HEK293 (cell line): ENCODE measurements at regions not wholly inside any gene's neighbourhood (a gene's known extent, or its start where the extent isn't known, plus 50 kb on each side); places are given as distances from the start of the nearest gene placed in this dataset.

Source experiments
- CTCF ChIA-PET: fragments of 350-600 bp; formaldehyde crosslinking; extraction: SDS; loops from one replicate; lab custom pipeline; 2021; ENCODE audit warnings: antibody characterized with exemption; lab: Yijun Ruan, JAX
- POLR2A ChIA-PET: fragments of 300-600 bp; formaldehyde crosslinking; extraction: SDS; loops from one replicate; lab custom pipeline; 2020; ENCODE audit warnings: antibody characterized with exemption, inconsistent platforms; lab: Yijun Ruan, JAX
- H3K27ac ChIP-seq: fragments of 200-500 bp; sonication (Bioruptor generic); 2 replicates; pipeline ENCODE4 v1.5.1; 2014; ENCODE audit warnings: low read depth, low read length, control low read depth, inconsistent platforms; ENCODE audit errors: extremely low read depth
- H3K36me3 ChIP-seq, 2 experiments: fragments of 200-500 bp in 1 of 2; sonication (Bioruptor generic) in 1 of 2; 1 replicate in 1 of 2; 2 replicates in 1 of 2; pipeline ENCODE4 v1.5.1; 2014 to 2017; ENCODE audit warnings: inconsistent platforms in 2 of 2, low read length in 2 of 2; ENCODE audit not compliant: control insufficient read depth in 2 of 2, insufficient read depth in 1 of 2
- H3K4me1 ChIP-seq: fragments of 200-500 bp; sonication (Bioruptor generic); 2 replicates; pipeline ENCODE4 v1.5.1; 2014; ENCODE audit warnings: mild to moderate bottlenecking, low read length, inconsistent platforms; ENCODE audit not compliant: control insufficient read depth, insufficient read depth
- H3K4me3 ChIP-seq: 2 replicates; pipeline ENCODE4 v1.5.1; 2011; ENCODE audit warnings: low read depth, mild to moderate bottlenecking, control low read depth, low read length, moderate library complexity
- H3K9me3 ChIP-seq: fragments of 200-500 bp; sonication (Bioruptor generic); 2 replicates; pipeline ENCODE4 v1.5.1; 2014; ENCODE audit warnings: low read depth, low read length, inconsistent platforms; ENCODE audit not compliant: control insufficient read depth, insufficient read depth
- KLF10 ChIP-seq: fragments of 450-650 bp; IDR thresholded peaks from 2 replicates; pipeline ENCODE4 v1.5.1; 2018; ENCODE audit warnings: missing biosample characterization, mild to moderate bottlenecking, missing genetic modification characterization
- RBAK ChIP-seq: fragments of 450-650 bp; formaldehyde crosslinking; IDR thresholded peaks from 2 replicates; pipeline ENCODE4 v1.5.1; 2016; ENCODE audit warnings: missing biosample characterization, missing genetic modification characterization
- TCF7L2 ChIP-seq: IDR thresholded peaks from 2 replicates; pipeline ENCODE4 v1.6.1; 2011; ENCODE audit warnings: low read depth, mild to moderate bottlenecking, inconsistent platforms, low read length, moderate library complexity, borderline replicate concordance
- ZFP3 ChIP-seq: fragments of 450-650 bp; formaldehyde crosslinking; IDR thresholded peaks from 2 replicates; pipeline ENCODE4 v1.5.1; 2016; ENCODE audit warnings: low read depth, missing biosample characterization, missing genetic modification characterization
- ZNF214 ChIP-seq: fragments of 450-650 bp; formaldehyde crosslinking; IDR thresholded peaks from 2 replicates; pipeline ENCODE4 v1.5.1; 2017; ENCODE audit warnings: missing biosample characterization, mild to moderate bottlenecking, missing genetic modification characterization, borderline replicate concordance
- ZNF350 ChIP-seq: fragments of 450-650 bp; formaldehyde crosslinking; IDR thresholded peaks from 2 replicates; pipeline ENCODE4 v1.5.0; 2017; ENCODE audit warnings: missing biosample characterization, mild to moderate bottlenecking, missing genetic modification characterization
- ZNF391 ChIP-seq: fragments of 450-650 bp; formaldehyde crosslinking; IDR thresholded peaks from 2 replicates; pipeline ENCODE4 v1.5.1; 2016; ENCODE audit warnings: low read depth, missing biosample characterization, missing genetic modification characterization, borderline replicate concordance
- ZNF394 ChIP-seq: fragments of 450-650 bp; formaldehyde crosslinking; IDR thresholded peaks from 2 replicates; pipeline ENCODE4 v1.5.1; 2016; ENCODE audit warnings: missing biosample characterization, missing genetic modification characterization, mild to moderate bottlenecking, moderate library complexity, borderline replicate concordance
- ZNF473 ChIP-seq: fragments of 450-650 bp; formaldehyde crosslinking; IDR thresholded peaks from 2 replicates; pipeline ENCODE4 v1.5.1; 2017; ENCODE audit warnings: missing biosample characterization, missing genetic modification characterization
- ZNF555 ChIP-seq: fragments of 450-650 bp; formaldehyde crosslinking; conservative IDR thresholded peaks from 2 replicates; pipeline ENCODE4 v1.5.1; 2017; ENCODE audit warnings: missing biosample characterization, mild to moderate bottlenecking, missing genetic modification characterization, inconsistent platforms
- ZNF585B ChIP-seq: fragments of 450-650 bp; formaldehyde crosslinking; IDR thresholded peaks from 2 replicates; pipeline ENCODE4 v1.5.1; 2016; ENCODE audit warnings: missing biosample characterization, missing genetic modification characterization
- ZNF600 ChIP-seq: fragments of 450-650 bp; formaldehyde crosslinking; IDR thresholded peaks from 2 replicates; pipeline ENCODE4 v1.5.1; 2016; ENCODE audit warnings: missing biosample characterization, missing genetic modification characterization
- ZNF629 ChIP-seq: fragments of 450-650 bp; formaldehyde crosslinking; IDR thresholded peaks from 2 replicates; pipeline ENCODE4 v1.5.1; 2017; ENCODE audit warnings: missing biosample characterization, missing genetic modification characterization
- ZNF670 ChIP-seq: fragments of 450-650 bp; formaldehyde crosslinking; IDR thresholded peaks from 2 replicates; pipeline ENCODE4 v1.5.1; 2016; ENCODE audit warnings: missing biosample characterization, missing genetic modification characterization, low read depth
- ZSCAN23 ChIP-seq: fragments of 450-650 bp; formaldehyde crosslinking; IDR thresholded peaks from 2 replicates; pipeline ENCODE4 v1.5.1; 2016; ENCODE audit warnings: missing biosample characterization, missing genetic modification characterization
- TF ChIP-seq, protein P1 (sequence below): fragments of 450-650 bp; formaldehyde crosslinking; IDR thresholded peaks from 2 replicates; pipeline ENCODE4 v1.5.1; 2016; ENCODE audit warnings: missing biosample characterization, missing genetic modification characterization
- TF ChIP-seq, protein P2 (sequence below): fragments of 450-650 bp; formaldehyde crosslinking; IDR thresholded peaks from 2 replicates; pipeline ENCODE4 v1.5.1; 2016; ENCODE audit warnings: missing biosample characterization, missing genetic modification characterization, low read depth
- TF ChIP-seq, protein P3 (sequence below): fragments of 450-650 bp; IDR thresholded peaks from 2 replicates; pipeline ENCODE4 v1.5.1; 2018; ENCODE audit warnings: missing biosample characterization, missing genetic modification characterization
- TF ChIP-seq, protein P4 (sequence below): sonication (generic); formaldehyde crosslinking; IDR thresholded peaks from 2 replicates; pipeline ENCODE4 v1.8.1; 2022; ENCODE audit warnings: mild to moderate bottlenecking, moderate library complexity, missing genetic modification reagents
- TF ChIP-seq, protein P5 (sequence below): fragments of 450-650 bp; formaldehyde crosslinking; IDR thresholded peaks from 2 replicates; pipeline ENCODE4 v1.5.1; 2016; ENCODE audit warnings: missing biosample characterization, missing genetic modification characterization
- TF ChIP-seq, protein P6 (sequence below): fragments of 450-650 bp; formaldehyde crosslinking; IDR thresholded peaks from 2 replicates; pipeline ENCODE4 v1.5.0; 2017; ENCODE audit warnings: missing biosample characterization, missing genetic modification characterization, borderline replicate concordance
- TF ChIP-seq, protein P7 (sequence below): fragments of 450-650 bp; formaldehyde crosslinking; IDR thresholded peaks from 2 replicates; pipeline ENCODE4 v1.5.1; 2016; ENCODE audit warnings: missing biosample characterization, missing genetic modification characterization

DNA sequence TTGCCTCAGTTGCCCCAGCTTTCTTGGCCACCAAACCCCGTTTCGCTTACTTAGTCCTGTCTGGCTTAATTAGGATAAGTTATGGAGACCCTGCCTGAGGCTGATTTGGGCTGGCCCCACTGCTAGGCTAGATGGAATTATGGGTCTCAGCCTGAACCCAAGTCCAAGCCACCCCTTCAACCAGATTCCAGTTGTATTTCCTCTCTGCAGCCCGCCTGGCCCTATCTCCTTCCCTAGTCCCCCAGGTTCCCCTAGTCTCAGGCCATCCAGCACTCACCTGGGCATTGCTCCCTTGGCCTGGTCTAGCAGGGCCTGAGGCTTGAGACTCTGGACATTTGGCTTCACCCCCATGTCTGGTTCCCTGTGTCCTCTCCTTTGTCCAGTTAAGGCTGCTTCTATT is 111.7 kb upstream of the IPO9 start:
- POLR2A ChIA-PET, result no interaction called here

DNA sequence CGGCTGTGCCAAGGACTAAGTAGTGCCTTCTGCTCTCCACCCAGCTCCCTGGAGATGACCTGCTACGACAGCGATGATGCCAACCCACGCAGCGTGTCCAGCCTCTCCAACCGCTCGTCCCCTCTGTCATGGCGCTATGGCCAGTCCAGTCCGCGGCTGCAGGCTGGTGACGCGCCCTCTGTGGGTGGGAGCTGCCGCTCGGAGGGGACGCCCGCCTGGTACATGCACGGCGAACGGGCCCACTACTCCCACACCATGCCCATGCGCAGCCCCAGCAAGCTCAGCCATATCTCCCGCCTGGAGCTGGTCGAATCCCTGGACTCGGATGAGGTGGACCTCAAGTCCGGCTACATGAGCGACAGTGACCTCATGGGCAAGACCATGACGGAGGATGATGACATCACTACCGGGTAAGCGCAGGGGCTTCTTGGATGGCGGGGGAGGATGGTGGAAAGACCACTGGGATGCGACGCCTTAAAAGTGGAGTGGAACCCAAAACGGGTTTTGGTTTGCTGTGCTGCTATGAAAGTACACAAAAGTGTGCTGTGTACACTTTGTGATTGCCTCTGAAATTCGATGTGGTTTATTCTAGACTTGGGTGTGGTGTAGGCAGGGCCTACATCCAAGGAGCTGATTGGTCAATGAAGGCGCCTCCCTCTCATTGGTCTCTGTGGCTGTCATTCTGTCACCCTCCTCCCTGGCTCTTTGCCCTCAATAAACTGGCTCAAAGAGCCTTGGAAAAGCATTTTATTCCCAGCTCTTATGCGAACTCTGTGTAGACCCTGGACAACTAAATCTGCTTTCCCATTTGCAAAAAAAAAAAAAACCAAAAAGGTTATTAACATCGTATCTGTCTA is 110.4 kb upstream of the IPO9 start:
- Histone ChIP-seq H3K27ac (no peak overlapping the region; the same call in 1 of the 2 replicates), H3K9me3 (no peaks in the 10 kb centered on the region), H3K4me3 (no peak overlapping the region)
- CTCF ChIA-PET, result interaction anchor here (0.6 to 20.2 kb wide), 9 partner anchors 9 to 775 kb away, joined by 3 to 593 read pairs (median 4); no protein-coding TSS in a partner anchor
- TF ChIP-seq TCF7L2 (no peak), ZNF350 (no peak), ZNF214 (tag by site-specific recombination) (no peak), ZNF629 (tag by site-specific recombination) (peak; percentile 47; the same call in 1 of the 2 replicates), KLF10 (tag by site-specific recombination) (peak; percentile 92)
- TF ChIP-seq, protein P1, sequence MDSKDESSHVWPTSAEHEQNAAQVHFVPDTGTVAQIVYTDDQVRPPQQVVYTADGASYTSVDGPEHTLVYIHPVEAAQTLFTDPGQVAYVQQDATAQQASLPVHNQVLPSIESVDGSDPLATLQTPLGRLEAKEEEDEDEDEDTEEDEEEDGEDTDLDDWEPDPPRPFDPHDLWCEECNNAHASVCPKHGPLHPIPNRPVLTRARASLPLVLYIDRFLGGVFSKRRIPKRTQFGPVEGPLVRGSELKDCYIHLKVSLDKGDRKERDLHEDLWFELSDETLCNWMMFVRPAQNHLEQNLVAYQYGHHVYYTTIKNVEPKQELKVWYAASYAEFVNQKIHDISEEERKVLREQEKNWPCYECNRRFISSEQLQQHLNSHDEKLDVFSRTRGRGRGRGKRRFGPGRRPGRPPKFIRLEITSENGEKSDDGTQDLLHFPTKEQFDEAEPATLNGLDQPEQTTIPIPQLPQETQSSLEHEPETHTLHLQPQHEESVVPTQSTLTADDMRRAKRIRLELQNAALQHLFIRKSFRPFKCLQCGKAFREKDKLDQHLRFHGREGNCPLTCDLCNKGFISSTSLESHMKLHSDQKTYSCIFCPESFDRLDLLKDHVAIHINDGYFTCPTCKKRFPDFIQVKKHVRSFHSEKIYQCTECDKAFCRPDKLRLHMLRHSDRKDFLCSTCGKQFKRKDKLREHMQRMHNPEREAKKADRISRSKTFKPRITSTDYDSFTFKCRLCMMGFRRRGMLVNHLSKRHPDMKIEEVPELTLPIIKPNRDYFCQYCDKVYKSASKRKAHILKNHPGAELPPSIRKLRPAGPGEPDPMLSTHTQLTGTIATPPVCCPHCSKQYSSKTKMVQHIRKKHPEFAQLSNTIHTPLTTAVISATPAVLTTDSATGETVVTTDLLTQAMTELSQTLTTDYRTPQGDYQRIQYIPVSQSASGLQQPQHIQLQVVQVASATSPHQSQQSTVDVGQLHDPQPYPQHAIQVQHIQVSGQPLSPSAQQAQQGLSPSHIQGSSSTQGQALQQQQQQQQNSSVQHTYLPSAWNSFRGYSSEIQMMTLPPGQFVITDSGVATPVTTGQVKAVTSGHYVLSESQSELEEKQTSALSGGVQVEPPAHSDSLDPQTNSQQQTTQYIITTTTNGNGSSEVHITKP, result 0 out of 2 replicates have a peak, but pooled peaks have one; percentile 30
- TF ChIP-seq, protein P2, sequence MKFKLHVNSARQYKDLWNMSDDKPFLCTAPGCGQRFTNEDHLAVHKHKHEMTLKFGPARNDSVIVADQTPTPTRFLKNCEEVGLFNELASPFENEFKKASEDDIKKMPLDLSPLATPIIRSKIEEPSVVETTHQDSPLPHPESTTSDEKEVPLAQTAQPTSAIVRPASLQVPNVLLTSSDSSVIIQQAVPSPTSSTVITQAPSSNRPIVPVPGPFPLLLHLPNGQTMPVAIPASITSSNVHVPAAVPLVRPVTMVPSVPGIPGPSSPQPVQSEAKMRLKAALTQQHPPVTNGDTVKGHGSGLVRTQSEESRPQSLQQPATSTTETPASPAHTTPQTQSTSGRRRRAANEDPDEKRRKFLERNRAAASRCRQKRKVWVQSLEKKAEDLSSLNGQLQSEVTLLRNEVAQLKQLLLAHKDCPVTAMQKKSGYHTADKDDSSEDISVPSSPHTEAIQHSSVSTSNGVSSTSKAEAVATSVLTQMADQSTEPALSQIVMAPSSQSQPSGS (tag by site-specific recombination), result peak; percentile 83
- TF ChIP-seq, protein P3, sequence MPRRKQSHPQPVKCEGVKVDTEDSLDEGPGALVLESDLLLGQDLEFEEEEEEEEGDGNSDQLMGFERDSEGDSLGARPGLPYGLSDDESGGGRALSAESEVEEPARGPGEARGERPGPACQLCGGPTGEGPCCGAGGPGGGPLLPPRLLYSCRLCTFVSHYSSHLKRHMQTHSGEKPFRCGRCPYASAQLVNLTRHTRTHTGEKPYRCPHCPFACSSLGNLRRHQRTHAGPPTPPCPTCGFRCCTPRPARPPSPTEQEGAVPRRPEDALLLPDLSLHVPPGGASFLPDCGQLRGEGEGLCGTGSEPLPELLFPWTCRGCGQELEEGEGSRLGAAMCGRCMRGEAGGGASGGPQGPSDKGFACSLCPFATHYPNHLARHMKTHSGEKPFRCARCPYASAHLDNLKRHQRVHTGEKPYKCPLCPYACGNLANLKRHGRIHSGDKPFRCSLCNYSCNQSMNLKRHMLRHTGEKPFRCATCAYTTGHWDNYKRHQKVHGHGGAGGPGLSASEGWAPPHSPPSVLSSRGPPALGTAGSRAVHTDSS, result no peak
- TF ChIP-seq, all 188 proteins: peak for 4
- H3K4me1 ChIP-seq, result peaks cover 33% of the 10 kb centered on the region
- H3K36me3 ChIP-seq, result peaks cover 0 to 6% of the 10 kb centered on the region in 2 experiments; a peak in 1 of 3 replicates
- POLR2A ChIA-PET, result no interaction called here

More for the DNA sequence above, 111.7 kb upstream of the IPO9 start:
- Histone ChIP-seq H3K4me1 (peaks cover 37% of the 10 kb centered on the region), H3K27ac (no peak overlapping the region), H3K4me3 (no peak overlapping the region), H3K9me3 (no peaks in the 10 kb centered on the region), H3K36me3 (peaks cover 0 to 6% of the 10 kb centered on the region in 2 experiments; a peak in 1 of 3 replicates)
- TF ChIP-seq ZNF391 (tag by site-specific recombination), result no peak
- TF ChIP-seq, protein P4, sequence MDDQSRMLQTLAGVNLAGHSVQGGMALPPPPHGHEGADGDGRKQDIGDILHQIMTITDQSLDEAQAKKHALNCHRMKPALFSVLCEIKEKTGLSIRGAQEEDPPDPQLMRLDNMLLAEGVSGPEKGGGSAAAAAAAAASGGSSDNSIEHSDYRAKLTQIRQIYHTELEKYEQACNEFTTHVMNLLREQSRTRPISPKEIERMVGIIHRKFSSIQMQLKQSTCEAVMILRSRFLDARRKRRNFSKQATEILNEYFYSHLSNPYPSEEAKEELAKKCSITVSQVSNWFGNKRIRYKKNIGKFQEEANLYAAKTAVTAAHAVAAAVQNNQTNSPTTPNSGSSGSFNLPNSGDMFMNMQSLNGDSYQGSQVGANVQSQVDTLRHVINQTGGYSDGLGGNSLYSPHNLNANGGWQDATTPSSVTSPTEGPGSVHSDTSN, result no peak
- TF ChIP-seq ZSCAN23 (tag by site-specific recombination), result no peak
- TF ChIP-seq ZNF585B, result no peak
- no peak for TF ChIP-seq RBAK (tag by site-specific recombination)
- TF ChIP-seq, protein P5, sequence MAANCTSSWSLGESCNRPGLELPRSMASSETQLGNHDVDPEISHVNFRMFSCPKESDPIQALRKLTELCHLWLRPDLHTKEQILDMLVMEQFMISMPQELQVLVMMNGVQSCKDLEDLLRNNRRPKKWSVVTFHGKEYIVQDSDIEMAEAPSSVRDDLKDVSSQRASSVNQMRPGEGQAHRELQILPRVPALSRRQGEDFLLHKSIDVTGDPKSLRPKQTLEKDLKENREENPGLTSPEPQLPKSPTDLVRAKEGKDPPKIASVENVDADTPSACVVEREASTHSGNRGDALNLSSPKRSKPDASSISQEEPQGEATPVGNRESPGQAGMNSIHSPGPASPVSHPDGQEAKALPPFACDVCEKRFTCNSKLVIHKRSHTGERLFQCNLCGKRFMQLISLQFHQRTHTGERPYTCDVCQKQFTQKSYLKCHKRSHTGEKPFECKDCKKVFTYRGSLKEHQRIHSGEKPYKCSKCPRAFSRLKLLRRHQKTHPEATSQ, result no peak
- no peak for TF ChIP-seq ZNF555
- TF ChIP-seq ZFP3 (tag by site-specific recombination), result no peak
- no peak for TF ChIP-seq ZNF473 (tag by site-specific recombination)
- TF ChIP-seq, protein P6, sequence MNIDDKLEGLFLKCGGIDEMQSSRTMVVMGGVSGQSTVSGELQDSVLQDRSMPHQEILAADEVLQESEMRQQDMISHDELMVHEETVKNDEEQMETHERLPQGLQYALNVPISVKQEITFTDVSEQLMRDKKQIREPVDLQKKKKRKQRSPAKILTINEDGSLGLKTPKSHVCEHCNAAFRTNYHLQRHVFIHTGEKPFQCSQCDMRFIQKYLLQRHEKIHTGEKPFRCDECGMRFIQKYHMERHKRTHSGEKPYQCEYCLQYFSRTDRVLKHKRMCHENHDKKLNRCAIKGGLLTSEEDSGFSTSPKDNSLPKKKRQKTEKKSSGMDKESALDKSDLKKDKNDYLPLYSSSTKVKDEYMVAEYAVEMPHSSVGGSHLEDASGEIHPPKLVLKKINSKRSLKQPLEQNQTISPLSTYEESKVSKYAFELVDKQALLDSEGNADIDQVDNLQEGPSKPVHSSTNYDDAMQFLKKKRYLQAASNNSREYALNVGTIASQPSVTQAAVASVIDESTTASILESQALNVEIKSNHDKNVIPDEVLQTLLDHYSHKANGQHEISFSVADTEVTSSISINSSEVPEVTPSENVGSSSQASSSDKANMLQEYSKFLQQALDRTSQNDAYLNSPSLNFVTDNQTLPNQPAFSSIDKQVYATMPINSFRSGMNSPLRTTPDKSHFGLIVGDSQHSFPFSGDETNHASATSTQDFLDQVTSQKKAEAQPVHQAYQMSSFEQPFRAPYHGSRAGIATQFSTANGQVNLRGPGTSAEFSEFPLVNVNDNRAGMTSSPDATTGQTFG (tag by site-specific recombination), result no peak
- TF ChIP-seq, protein P7, sequence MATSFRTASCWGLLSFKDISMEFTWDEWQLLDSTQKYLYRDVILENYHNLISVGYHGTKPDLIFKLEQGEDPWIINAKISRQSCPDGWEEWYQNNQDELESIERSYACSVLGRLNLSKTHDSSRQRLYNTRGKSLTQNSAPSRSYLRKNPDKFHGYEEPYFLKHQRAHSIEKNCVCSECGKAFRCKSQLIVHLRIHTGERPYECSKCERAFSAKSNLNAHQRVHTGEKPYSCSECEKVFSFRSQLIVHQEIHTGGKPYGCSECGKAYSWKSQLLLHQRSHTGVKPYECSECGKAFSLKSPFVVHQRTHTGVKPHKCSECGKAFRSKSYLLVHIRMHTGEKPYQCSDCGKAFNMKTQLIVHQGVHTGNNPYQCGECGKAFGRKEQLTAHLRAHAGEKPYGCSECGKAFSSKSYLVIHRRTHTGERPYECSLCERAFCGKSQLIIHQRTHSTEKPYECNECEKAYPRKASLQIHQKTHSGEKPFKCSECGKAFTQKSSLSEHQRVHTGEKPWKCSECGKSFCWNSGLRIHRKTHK (tag by site-specific recombination), result no peak
- no peak for TF ChIP-seq ZNF670 (tag by site-specific recombination)
- TF ChIP-seq ZNF600 (tag by site-specific recombination), result no peak
- no peak for TF ChIP-seq ZNF394
- CTCF ChIA-PET, result interaction anchor here (1.2 to 20.2 kb wide), 3 partner anchors 8 to 72 kb away, joined by 4 to 593 read pairs (median 5); no protein-coding TSS in a partner anchor
